ENCODE measurements at regions not wholly inside any gene's neighbourhood (a gene's known extent, or its start where the extent isn't known, plus 50 kb on each side); places are given as distances from the start of the nearest gene placed in this dataset.

- H3K79me2 ChIP-seq (ENCODE audit: insufficient read depth, low read length): no peaks in the 10 kb centered on the region
- peaks cover 0 to under 1% (median 0%) of the 10 kb centered on the region in 7 donors for H3K9me3 Mint-ChIP-seq
- H3K4me1 Mint-ChIP-seq: no peaks in the 10 kb centered on the region
- no peaks in the 10 kb centered on the region for H3K9me3 ChIP-seq (replicated peaks in 1 of 2; ENCODE audit: control insufficient read depth in 1 of 2, insufficient read depth in 1 of 2, low read length in 2 of 2)
- intact Hi-C loops (cut with micrococcal nuclease): no loop called here
- DNase-seq: no peak
- H3K27ac Mint-ChIP-seq: no peak overlapping the region
- WGBS (ENCODE audit: insufficient coverage): 50% methylated on average over 1 of the region's 4 CpGs
- no peak overlapping the region for H3K4me2 ChIP-seq (replicated peaks; ENCODE audit: extremely low read depth, low read length, poor library complexity, severe bottlenecking)
- no peaks in the 10 kb centered on the region for H3K27me3 Mint-ChIP-seq (ENCODE audit: low read depth in 3 of 3)
- H4K20me1 ChIP-seq (ENCODE audit: insufficient read depth, low read length): no peaks in the 10 kb centered on the region
- H3K9ac ChIP-seq (ENCODE audit: insufficient read depth, low read length, poor library complexity, severe bottlenecking): no peak overlapping the region
- no peak overlapping the region for H2AFZ ChIP-seq (ENCODE audit: insufficient read depth, low read depth, low read length, poor library complexity, severe bottlenecking)
- no peak overlapping the region for H3K4me3 ChIP-seq (replicated peaks in 1 of 3; ENCODE audit: low read depth in 2 of 3, low read length in 3 of 3)
- no peak for TF ChIP-seq CTCF (IDR thresholded peaks at IDR 0.05)
- H3K36me3 ChIP-seq (replicated peaks in 1 of 2; ENCODE audit: control insufficient read depth in 1 of 2, insufficient read depth in 2 of 2, low read length in 2 of 2): no peaks in the 10 kb centered on the region
- no peaks in the 10 kb centered on the region for H3K27me3 ChIP-seq (ENCODE audit: control insufficient read depth in 2 of 2, insufficient read depth in 2 of 2, low read length in 2 of 2)
- no peaks in the 10 kb centered on the region for H3K4me1 ChIP-seq (ENCODE audit: control insufficient read depth in 1 of 2, insufficient read depth in 2 of 2, low read length in 2 of 2)
- no peak overlapping the region for H3K27ac ChIP-seq (ENCODE audit: low read depth in 1 of 2, low read length in 2 of 2)
- no peak overlapping the region for H3K4me3 Mint-ChIP-seq
- no peaks in the 10 kb centered on the region for H3K36me3 Mint-ChIP-seq
Measured at GRCh38 chr18:71398531-71398930, 1109.7 kb downstream of the SOCS6 start.

- H3K9ac ChIP-seq (ENCODE audit: insufficient read depth, low read length, poor library complexity, severe bottlenecking): no peak overlapping the region
- intact Hi-C loops (cut with micrococcal nuclease): no loop called here
- no peaks in the 10 kb centered on the region for H3K4me1 Mint-ChIP-seq
- H3K27me3 ChIP-seq (ENCODE audit: control insufficient read depth in 2 of 2, insufficient read depth in 2 of 2, low read length in 2 of 2): no peaks in the 10 kb centered on the region
- no peak overlapping the region for H3K4me2 ChIP-seq (replicated peaks; ENCODE audit: extremely low read depth, low read length, poor library complexity, severe bottlenecking)
- no peak overlapping the region for H3K27ac Mint-ChIP-seq
- no peaks in the 10 kb centered on the region for H3K36me3 ChIP-seq (replicated peaks in 1 of 2; ENCODE audit: control insufficient read depth in 1 of 2, insufficient read depth in 2 of 2, low read length in 2 of 2)
- DNase-seq: no peak
- H4K20me1 ChIP-seq (ENCODE audit: insufficient read depth, low read length): no peaks in the 10 kb centered on the region
- H3K36me3 Mint-ChIP-seq: no peaks in the 10 kb centered on the region
- no peaks in the 10 kb centered on the region for H3K9me3 ChIP-seq (replicated peaks in 1 of 2; ENCODE audit: control insufficient read depth in 1 of 2, insufficient read depth in 1 of 2, low read length in 2 of 2)
- H3K27me3 Mint-ChIP-seq (ENCODE audit: low read depth in 3 of 3): no peaks in the 10 kb centered on the region
- no CpG with 5 or more reads among the region's 3 CpGs for WGBS (ENCODE audit: insufficient coverage)
- H3K4me3 Mint-ChIP-seq: no peak overlapping the region
- no peak overlapping the region for H3K4me3 ChIP-seq (replicated peaks in 1 of 3; ENCODE audit: low read depth in 2 of 3, low read length in 3 of 3)
- peaks cover 0 to 2% (median 0%) of the 10 kb centered on the region in 7 donors for H3K9me3 Mint-ChIP-seq
- H3K4me1 ChIP-seq (ENCODE audit: control insufficient read depth in 1 of 2, insufficient read depth in 2 of 2, low read length in 2 of 2): no peaks in the 10 kb centered on the region
- TF ChIP-seq CTCF (IDR thresholded peaks at IDR 0.05): no peak
- no peak overlapping the region for H2AFZ ChIP-seq (ENCODE audit: insufficient read depth, low read depth, low read length, poor library complexity, severe bottlenecking)
- no peaks in the 10 kb centered on the region for H3K79me2 ChIP-seq (ENCODE audit: insufficient read depth, low read length)
- H3K27ac ChIP-seq (ENCODE audit: low read depth in 1 of 2, low read length in 2 of 2): no peak overlapping the region
Measured at GRCh38 chr18:71388148-71388547, 1099.3 kb downstream of the SOCS6 start.

Data from CD14-positive monocyte (primary cell).